ENCODE measurements at regions not wholly inside any gene's neighbourhood (a gene's known extent, or its start where the extent isn't known, plus 50 kb on each side); places are given as distances from the start of the nearest gene placed in this dataset.
"Not testable (repeated sequence)": the region's sequence is repeated elsewhere in the genome, so short reads cannot be mapped to it uniquely, and the experiment has no call there.

DNA sequence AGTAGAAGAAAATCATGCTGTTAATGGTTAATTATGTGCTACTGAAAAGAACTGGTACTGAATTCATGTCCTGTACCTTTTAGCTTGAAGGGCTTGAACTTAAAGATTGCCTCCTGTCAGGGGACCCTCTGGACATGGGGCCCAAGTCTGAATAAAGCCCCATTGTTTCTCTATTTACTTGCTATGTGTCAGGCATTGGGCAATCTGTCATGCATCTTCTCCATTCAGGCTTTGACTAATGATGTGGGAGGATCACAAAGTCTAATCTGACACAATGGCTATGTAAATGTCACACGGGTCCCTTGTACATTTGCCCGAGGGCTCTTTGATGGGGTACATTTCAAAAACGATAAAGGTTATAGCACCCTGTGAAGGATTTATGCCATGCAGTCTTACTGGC, 64.0 kb upstream of the TUSC1 start:
- Histone ChIP-seq H3K4me3 (ENCODE audit: insufficient read depth, low read length) (no peak overlapping the region), H3K27ac (ENCODE audit: low read depth, low read length) (no peak overlapping the region), H3K79me2 (ENCODE audit: insufficient read depth, low read length) (no peaks in the 10 kb centered on the region), H2AFZ (ENCODE audit: low read length) (no peak overlapping the region), H3K27me3 (ENCODE audit: insufficient read depth, low read length) (no peaks in the 10 kb centered on the region), H3K4me2 (ENCODE audit: insufficient read depth, low read length) (no peak overlapping the region), H3K36me3 (ENCODE audit: insufficient read depth, low read length) (no peaks in the 10 kb centered on the region), H3K9me3 (ENCODE audit: low read depth, low read length) (no peaks in the 10 kb centered on the region), H4K20me1 (ENCODE audit: insufficient read depth, low read length) (no peaks in the 10 kb centered on the region), H3K4me1 (ENCODE audit: insufficient read depth, low read length) (no peaks in the 10 kb centered on the region)
- TF ChIP-seq, protein P1, sequence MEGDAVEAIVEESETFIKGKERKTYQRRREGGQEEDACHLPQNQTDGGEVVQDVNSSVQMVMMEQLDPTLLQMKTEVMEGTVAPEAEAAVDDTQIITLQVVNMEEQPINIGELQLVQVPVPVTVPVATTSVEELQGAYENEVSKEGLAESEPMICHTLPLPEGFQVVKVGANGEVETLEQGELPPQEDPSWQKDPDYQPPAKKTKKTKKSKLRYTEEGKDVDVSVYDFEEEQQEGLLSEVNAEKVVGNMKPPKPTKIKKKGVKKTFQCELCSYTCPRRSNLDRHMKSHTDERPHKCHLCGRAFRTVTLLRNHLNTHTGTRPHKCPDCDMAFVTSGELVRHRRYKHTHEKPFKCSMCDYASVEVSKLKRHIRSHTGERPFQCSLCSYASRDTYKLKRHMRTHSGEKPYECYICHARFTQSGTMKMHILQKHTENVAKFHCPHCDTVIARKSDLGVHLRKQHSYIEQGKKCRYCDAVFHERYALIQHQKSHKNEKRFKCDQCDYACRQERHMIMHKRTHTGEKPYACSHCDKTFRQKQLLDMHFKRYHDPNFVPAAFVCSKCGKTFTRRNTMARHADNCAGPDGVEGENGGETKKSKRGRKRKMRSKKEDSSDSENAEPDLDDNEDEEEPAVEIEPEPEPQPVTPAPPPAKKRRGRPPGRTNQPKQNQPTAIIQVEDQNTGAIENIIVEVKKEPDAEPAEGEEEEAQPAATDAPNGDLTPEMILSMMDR (IDR thresholded peaks at IDR 0.05; ENCODE audit: extremely low read depth, low read depth, low read length), result no peak
- DNase-seq (ENCODE audit: insufficient read length, low spot score, missing footprints), result no peak

- no peaks in the 10 kb centered on the region for H3K79me2 ChIP-seq (ENCODE audit: insufficient read depth, low read length)
- H3K4me2 ChIP-seq (ENCODE audit: insufficient read depth, low read length), result no peak overlapping the region
- no peak overlapping the region for H3K27ac ChIP-seq (ENCODE audit: low read depth, low read length)
- H2AFZ ChIP-seq (ENCODE audit: low read length), result no peak overlapping the region
- no peak overlapping the region for H3K4me3 ChIP-seq (ENCODE audit: insufficient read depth, low read length)
- TF ChIP-seq, protein P1 (IDR thresholded peaks at IDR 0.05; ENCODE audit: extremely low read depth, low read depth, low read length), result no peak
- H4K20me1 ChIP-seq (ENCODE audit: insufficient read depth, low read length), result no peaks in the 10 kb centered on the region
- H3K4me1 ChIP-seq (ENCODE audit: insufficient read depth, low read length), result no peaks in the 10 kb centered on the region
- no peaks in the 10 kb centered on the region for H3K27me3 ChIP-seq (ENCODE audit: insufficient read depth, low read length)
- H3K36me3 ChIP-seq (ENCODE audit: insufficient read depth, low read length), result no peaks in the 10 kb centered on the region
- no peaks in the 10 kb centered on the region for H3K9me3 ChIP-seq (ENCODE audit: low read depth, low read length)
- no peak for DNase-seq (ENCODE audit: insufficient read length, low spot score, missing footprints)
These were observed 55.2 kb upstream of the TUSC1 start for GRCh38 chr9:25733336-25733982.

DNA sequence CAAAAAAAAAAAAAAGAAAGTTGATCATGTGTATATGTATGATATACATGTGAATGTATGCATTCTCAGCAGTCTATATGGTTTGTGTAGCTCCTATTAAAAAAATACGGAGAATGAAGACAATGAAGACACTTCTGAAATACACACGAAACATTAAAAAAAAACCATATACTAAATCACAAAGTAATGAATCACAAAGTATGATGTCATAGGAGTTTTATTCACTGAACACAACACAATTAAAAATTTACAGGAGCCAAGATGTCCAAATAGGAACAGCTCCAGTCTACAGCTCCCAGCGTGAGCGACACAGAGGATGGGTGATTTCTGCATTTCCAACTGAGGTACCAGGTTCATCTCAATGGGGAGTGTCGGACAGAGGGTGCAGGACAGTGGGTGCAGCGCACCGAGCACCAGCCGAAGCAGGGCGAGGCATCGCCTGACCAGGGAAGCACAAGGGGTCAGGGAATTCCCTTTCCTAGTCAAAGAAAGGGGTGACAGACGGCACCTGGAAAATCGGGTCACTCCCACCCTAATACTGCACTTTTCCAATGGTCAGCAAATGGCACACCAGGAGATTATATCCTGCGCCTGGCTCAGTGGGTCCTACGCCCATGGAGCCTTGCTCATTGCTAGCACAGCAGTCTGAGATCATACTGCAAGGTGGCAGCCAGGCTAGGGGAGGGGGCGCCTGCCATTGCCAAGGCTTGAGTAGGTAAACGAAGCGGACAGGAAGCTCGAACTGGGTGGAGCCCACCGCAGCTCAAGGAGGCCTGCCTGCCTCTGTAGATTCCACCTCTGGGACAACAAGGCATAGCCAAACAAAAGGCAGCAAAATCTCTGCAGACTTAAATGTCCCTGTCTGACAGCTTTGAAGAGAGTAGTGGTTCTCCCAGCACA, 53.9 kb upstream of the TUSC1 start:
- not testable (repeated sequence) for H3K4me3 ChIP-seq (ENCODE audit: insufficient read depth, low read length); H3K79me2 ChIP-seq (ENCODE audit: insufficient read depth, low read length); H3K27me3 ChIP-seq (ENCODE audit: insufficient read depth, low read length); H4K20me1 ChIP-seq (ENCODE audit: insufficient read depth, low read length); DNase-seq (ENCODE audit: insufficient read length, low spot score, missing footprints); H3K36me3 ChIP-seq (ENCODE audit: insufficient read depth, low read length); H3K9me3 ChIP-seq (ENCODE audit: low read depth, low read length); H2AFZ ChIP-seq (ENCODE audit: low read length); H3K27ac ChIP-seq (ENCODE audit: low read depth, low read length); H3K4me1 ChIP-seq (ENCODE audit: insufficient read depth, low read length); H3K4me2 ChIP-seq (ENCODE audit: insufficient read depth, low read length)

Data from osteoblast (primary cell).